K562 (cell line): ENCODE measurements at regions not wholly inside any gene's neighbourhood (a gene's known extent, or its start where the extent isn't known, plus 50 kb on each side); places are given as distances from the start of the nearest gene placed in this dataset.
"Not testable (repeated sequence)": the region's sequence is repeated elsewhere in the genome, so short reads cannot be mapped to it uniquely, and the experiment has no call there.

Experiments
- CREB1 ChIP-seq, 2 experiments: sonication (generic) in 1 of 2; formaldehyde crosslinking in 1 of 2; IDR thresholded peaks; 2 replicates each; pipeline versions ENCODE4 v1.6.1 to v1.8.0; 2012 to 2022; ENCODE audit warnings: inconsistent platforms in 1 of 2, mild to moderate bottlenecking in 1 of 2, missing genetic modification reagents in 1 of 2, moderate library complexity in 1 of 2
- CSDE1 ChIP-seq, 2 experiments: fragments of 450-650 bp; IDR thresholded peaks; 2 replicates each; pipeline ENCODE4 v1.6.1; 2016; ENCODE audit warnings: mild to moderate bottlenecking in 1 of 2
- CTCF ChIP-seq, 3 experiments: IDR thresholded peaks in 2 of 3; conservative IDR thresholded peaks in 1 of 3; 2 replicates each; pipeline ENCODE4 v1.5.1; 2011 to 2012; ENCODE audit warnings: low read length in 3 of 3, mild to moderate bottlenecking in 3 of 3, control low read depth in 2 of 3, improper control_type of control experiment in 1 of 3, inconsistent platforms in 1 of 3, low read depth in 1 of 3, mixed read lengths in 1 of 3, moderate library complexity in 1 of 3; ENCODE audit not compliant: insufficient read depth in 2 of 3
- EP300 ChIP-seq: IDR thresholded peaks from 2 replicates; pipeline ENCODE4 v1.6.1; 2012; ENCODE audit warnings: low read length, improper control_type of control experiment
- HDAC2 ChIP-seq: fragments of 450-650 bp; IDR thresholded peaks from 2 replicates; pipeline ENCODE4 v1.6.1; 2016; ENCODE audit warnings: mild to moderate bottlenecking
- IRF2 ChIP-seq: sonication (generic); formaldehyde crosslinking; IDR thresholded peaks from 2 replicates; pipeline ENCODE4 v1.8.1; 2022; ENCODE audit warnings: mild to moderate bottlenecking, missing genetic modification reagents
- POLR2A ChIP-seq: fragments of 450-650 bp; conservative IDR thresholded peaks from 2 replicates; pipeline ENCODE4 v1.6.1; 2016
- PTBP1 ChIP-seq: fragments of 200-400 bp; formaldehyde crosslinking; IDR thresholded peaks from 2 replicates; pipeline ENCODE4 v1.6.1; 2017; ENCODE audit warnings: low read depth, low read length
- UBTF ChIP-seq, 2 experiments: IDR thresholded peaks; 2 replicates each; pipeline ENCODE4 v1.6.1; 2012; ENCODE audit warnings: improper control_type of control experiment in 2 of 2, low read depth in 2 of 2, low read length in 2 of 2, borderline replicate concordance in 1 of 2
- ZBTB43 ChIP-seq: sonication (generic); formaldehyde crosslinking; IDR thresholded peaks from 2 replicates; pipeline ENCODE4 v1.8.0; 2023; ENCODE audit warnings: mild to moderate bottlenecking, missing genetic modification reagents
- ZKSCAN1 ChIP-seq: fragments of 150-350 bp; IDR thresholded peaks from 2 replicates; pipeline ENCODE4 v1.6.1; 2016; ENCODE audit warnings: low read depth, low read length
- ZNF184 ChIP-seq: sonication (generic); formaldehyde crosslinking; IDR thresholded peaks from 2 replicates; pipeline ENCODE4 v1.5.0; 2020; ENCODE audit warnings: missing genetic modification reagents

GRCh38 chr9:41790719-41791363, 338.4 kb downstream of the CNTNAP3B start:
- not testable (repeated sequence) for TF ChIP-seq EP300; IRF2 (CRISPR knock-in tag); ZBTB43 (CRISPR knock-in tag); UBTF (IDR thresholded peaks at IDR 0.05; ENCODE audit: borderline replicate concordance in 1 of 2, low read depth in 2 of 2, low read length in 2 of 2); CTCF (IDR thresholded peaks at IDR 0.05 in 2 of 3, conservative IDR thresholded peaks at IDR 0.05 in 1 of 3; ENCODE audit: insufficient read depth in 2 of 3, low read depth in 1 of 3, low read length in 3 of 3); CREB1 (IDR thresholded peaks at IDR 0.05); CREB1 (CRISPR knock-in tag; IDR thresholded peaks at IDR 0.05); CSDE1 (IDR thresholded peaks at IDR 0.05); ZKSCAN1; POLR2A; ZNF184; PTBP1; HDAC2
